Endodermal cell (in vitro differentiated cells): ENCODE measurements at regions not wholly inside any gene's neighbourhood (a gene's known extent, or its start where the extent isn't known, plus 50 kb on each side); places are given as distances from the start of the nearest gene placed in this dataset.

Experiments
- DNase-seq: peaks from one replicate; pipeline ENCODE4 v3.0.0-alpha.2; 2017
- H3K27ac ChIP-seq: 2 replicates; pipeline ENCODE4 v1.5.1; 2013; ENCODE audit warnings: mild to moderate bottlenecking, low read depth, low read length, moderate library complexity
- H3K27me3 ChIP-seq: 2 replicates; pipeline ENCODE4 v1.6.1; 2013; ENCODE audit warnings: mild to moderate bottlenecking, low read length, moderate library complexity; ENCODE audit not compliant: insufficient read depth, control insufficient read depth, poor library complexity, severe bottlenecking
- H3K36me3 ChIP-seq: 2 replicates; pipeline ENCODE4 v1.7.0; 2013; ENCODE audit warnings: mild to moderate bottlenecking, low read length, moderate library complexity; ENCODE audit not compliant: control insufficient read depth, insufficient read depth
- H3K4me1 ChIP-seq: one replicate; pipeline ENCODE4 v1.7.0; 2013; ENCODE audit warnings: low read length; ENCODE audit not compliant: control insufficient read depth, insufficient read depth
- H3K4me3 ChIP-seq: 2 replicates; pipeline ENCODE4 v1.5.1; 2013; ENCODE audit warnings: mild to moderate bottlenecking, low read length, moderate library complexity
- H3K9ac ChIP-seq: 2 replicates; pipeline ENCODE4 v1.6.1; 2013; ENCODE audit warnings: mild to moderate bottlenecking, low read length, moderate library complexity; ENCODE audit not compliant: poor library complexity, severe bottlenecking; ENCODE audit errors: extremely low read depth
- H3K9me3 ChIP-seq: 2 replicates; pipeline ENCODE4 v1.6.1; 2013; ENCODE audit warnings: mild to moderate bottlenecking, low read length, moderate library complexity; ENCODE audit not compliant: control insufficient read depth
- H3K27ac Mint-ChIP-seq: 2 replicates; pipeline ENCODE4 v1.8.0; 2020; ENCODE audit warnings: mixed read lengths
- H3K27me3 Mint-ChIP-seq: 2 replicates; pipeline ENCODE4 v1.8.0; 2021; ENCODE audit warnings: mild to moderate bottlenecking, mixed read lengths; ENCODE audit not compliant: insufficient read depth
- H3K36me3 Mint-ChIP-seq: 2 replicates; pipeline ENCODE4 v1.8.0; 2020; ENCODE audit warnings: low read depth, mixed read lengths
- H3K4me1 Mint-ChIP-seq: 2 replicates; pipeline ENCODE4 v1.8.0; 2020; ENCODE audit warnings: mixed read lengths
- H3K4me3 Mint-ChIP-seq: 2 replicates; pipeline ENCODE4 v1.8.0; 2020; ENCODE audit warnings: mild to moderate bottlenecking, moderate library complexity, mixed read lengths
- H3K9me3 Mint-ChIP-seq: 2 replicates; pipeline ENCODE4 v1.8.0; 2020; ENCODE audit warnings: mild to moderate bottlenecking, mixed read lengths
- WGBS, 2 experiments: methylation state at CpG; one replicate each; pipeline versions ENCODE4 v1.1.5 to v1.1.7; 2013; ENCODE audit warnings: missing lambda C conversion rate in 2 of 2, mixed read lengths in 1 of 2; ENCODE audit not compliant: insufficient coverage in 1 of 2, insufficient read length in 1 of 2; 5-methylcytosine and 5-hydroxymethylcytosine counted together
- TF ChIP-seq, protein P1 (sequence below): fragments of 200-600 bp; sonication (generic); conservative IDR thresholded peaks from 2 replicates; pipeline ENCODE4 v1.5.0; 2021; ENCODE audit warnings: antibody characterized with exemption, mild to moderate bottlenecking

DNA sequence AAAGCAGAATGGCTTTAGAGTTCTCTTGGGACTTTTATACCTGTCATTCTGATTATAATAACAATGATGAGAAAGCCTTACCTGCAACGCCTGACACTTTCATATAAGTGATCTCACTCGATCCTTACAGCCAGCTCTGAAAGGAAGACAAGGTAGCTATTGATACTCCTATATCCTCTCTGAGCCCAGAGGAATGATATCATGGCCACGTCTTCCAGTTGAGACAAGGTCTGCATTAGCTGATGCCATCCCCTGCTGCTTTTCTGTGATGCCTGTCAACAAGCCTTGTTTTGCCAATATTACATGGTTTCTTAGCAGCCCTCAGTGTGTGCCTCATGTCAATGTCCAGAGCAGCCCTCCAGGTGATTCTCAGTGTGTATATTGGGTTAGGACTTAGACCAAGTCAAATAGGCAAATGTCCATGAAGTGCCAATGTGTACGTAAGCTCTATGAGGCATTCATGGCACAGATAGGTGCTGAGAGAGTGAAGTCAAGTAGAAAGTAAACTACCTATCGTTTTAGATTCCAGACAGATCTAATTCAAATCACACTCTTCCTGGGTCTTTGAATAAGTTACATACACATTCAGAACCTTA, 405.9 kb downstream of the ADRA2A start:
- Histone ChIP-seq H3K9ac (no peak overlapping the region), H3K9me3 (peaks cover 1% of the 10 kb centered on the region), H3K36me3 (no peaks in the 10 kb centered on the region), H3K4me1 (no peaks in the 10 kb centered on the region), H3K27me3 (no peaks in the 10 kb centered on the region), H3K27ac (no peak overlapping the region), H3K4me3 (no peak overlapping the region)
- DNase-seq: no peak
- Mint-ChIP-seq H3K27ac (no peak overlapping the region), H3K36me3 (no peaks in the 10 kb centered on the region), H3K27me3 (no peaks in the 10 kb centered on the region), H3K9me3 (peaks cover 7% of the 10 kb centered on the region), H3K4me3 (no peak overlapping the region), H3K4me1 (peaks cover 4% of the 10 kb centered on the region)
- 94 to 97% methylated on average over 4 to 5 of the region's 5 CpGs for WGBS, 2 experiments
- TF ChIP-seq, protein P1, sequence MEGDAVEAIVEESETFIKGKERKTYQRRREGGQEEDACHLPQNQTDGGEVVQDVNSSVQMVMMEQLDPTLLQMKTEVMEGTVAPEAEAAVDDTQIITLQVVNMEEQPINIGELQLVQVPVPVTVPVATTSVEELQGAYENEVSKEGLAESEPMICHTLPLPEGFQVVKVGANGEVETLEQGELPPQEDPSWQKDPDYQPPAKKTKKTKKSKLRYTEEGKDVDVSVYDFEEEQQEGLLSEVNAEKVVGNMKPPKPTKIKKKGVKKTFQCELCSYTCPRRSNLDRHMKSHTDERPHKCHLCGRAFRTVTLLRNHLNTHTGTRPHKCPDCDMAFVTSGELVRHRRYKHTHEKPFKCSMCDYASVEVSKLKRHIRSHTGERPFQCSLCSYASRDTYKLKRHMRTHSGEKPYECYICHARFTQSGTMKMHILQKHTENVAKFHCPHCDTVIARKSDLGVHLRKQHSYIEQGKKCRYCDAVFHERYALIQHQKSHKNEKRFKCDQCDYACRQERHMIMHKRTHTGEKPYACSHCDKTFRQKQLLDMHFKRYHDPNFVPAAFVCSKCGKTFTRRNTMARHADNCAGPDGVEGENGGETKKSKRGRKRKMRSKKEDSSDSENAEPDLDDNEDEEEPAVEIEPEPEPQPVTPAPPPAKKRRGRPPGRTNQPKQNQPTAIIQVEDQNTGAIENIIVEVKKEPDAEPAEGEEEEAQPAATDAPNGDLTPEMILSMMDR: no peak

DNA sequence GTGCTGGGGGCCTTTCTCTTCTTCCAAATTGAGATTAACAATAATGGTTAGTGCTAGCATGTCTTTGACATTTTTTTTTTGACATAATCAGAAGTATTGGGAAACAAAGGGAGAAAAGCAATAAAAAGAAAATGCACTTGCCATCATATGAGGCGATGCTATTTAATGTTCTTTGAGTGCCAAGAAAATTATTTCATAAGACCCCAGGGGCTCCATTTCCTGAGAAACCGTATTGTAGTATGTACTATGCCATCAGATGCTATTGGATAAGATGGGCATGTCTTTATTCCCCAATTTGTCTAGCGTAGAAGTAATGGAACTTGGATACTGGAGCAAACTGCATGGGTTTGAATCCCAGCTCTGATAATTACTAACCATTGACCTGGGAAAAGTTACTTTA, 408.9 kb downstream of the ADRA2A start:
- Histone ChIP-seq H3K9ac (no peak overlapping the region), H3K27me3 (no peaks in the 10 kb centered on the region), H3K4me1 (no peaks in the 10 kb centered on the region), H3K36me3 (no peaks in the 10 kb centered on the region), H3K4me3 (no peak overlapping the region), H3K27ac (no peak overlapping the region), H3K9me3 (peaks cover 32% of the 10 kb centered on the region)
- WGBS, 2 experiments: 92 to 94% methylated on average over 3 of the region's 3 CpGs
- Mint-ChIP-seq H3K4me1 (peaks cover 4% of the 10 kb centered on the region), H3K36me3 (peaks cover 3% of the 10 kb centered on the region), H3K27ac (no peak overlapping the region), H3K9me3 (peaks cover 33% of the 10 kb centered on the region), H3K27me3 (no peaks in the 10 kb centered on the region), H3K4me3 (no peak overlapping the region)
- no peak for DNase-seq
- TF ChIP-seq, protein P1: no peak

DNA sequence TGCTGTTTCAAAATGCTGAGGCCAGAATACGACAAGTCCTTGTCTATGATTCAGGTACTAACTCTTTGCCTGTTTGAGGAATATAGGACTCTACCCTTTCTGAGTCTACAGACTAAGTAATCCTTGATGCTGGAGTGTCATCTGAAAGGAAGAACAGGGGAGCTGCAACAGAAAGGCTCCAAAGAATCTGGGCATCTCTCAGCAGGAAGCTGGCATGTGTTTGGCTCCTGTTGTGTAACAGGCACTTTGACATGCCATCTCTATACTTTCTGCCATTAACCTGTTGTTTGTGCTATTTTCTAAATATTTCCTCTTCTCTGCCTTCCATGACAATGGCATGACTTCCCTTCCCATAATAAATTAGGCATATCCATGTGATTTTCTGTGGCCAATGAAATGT, 409.5 kb downstream of the ADRA2A start:
- Mint-ChIP-seq H3K27me3 (no peaks in the 10 kb centered on the region), H3K36me3 (peaks cover 3% of the 10 kb centered on the region), H3K9me3 (peaks cover 38% of the 10 kb centered on the region), H3K4me1 (peaks cover 4% of the 10 kb centered on the region), H3K4me3 (no peak overlapping the region), H3K27ac (no peak overlapping the region)
- Histone ChIP-seq H3K4me1 (no peaks in the 10 kb centered on the region), H3K9me3 (peaks cover 36% of the 10 kb centered on the region), H3K9ac (no peak overlapping the region), H3K4me3 (no peak overlapping the region), H3K27ac (no peak overlapping the region), H3K36me3 (no peaks in the 10 kb centered on the region), H3K27me3 (no peaks in the 10 kb centered on the region)
- DNase-seq: no peak
- WGBS, 2 experiments: 88 to 100% methylated on average over 1 of the region's 1 CpG
- TF ChIP-seq, protein P1: no peak
